NT2/D1 (cell line): ENCODE measurements at regions not wholly inside any gene's neighbourhood (a gene's known extent, or its start where the extent isn't known, plus 50 kb on each side); places are given as distances from the start of the nearest gene placed in this dataset.

ENCODE experiments used
- DNase-seq: peaks from one replicate; pipeline ENCODE4 v3.0.0-alpha.2; 2011; ENCODE audit warnings: low read depth, low spot score
- H3K27me3 ChIP-seq: 2 replicates; pipeline ENCODE4 v1.6.0; 2011; ENCODE audit warnings: mild to moderate bottlenecking; ENCODE audit not compliant: insufficient read length, insufficient read depth
- H3K36me3 ChIP-seq: 2 replicates; pipeline ENCODE4 v1.6.1; 2011; ENCODE audit warnings: mild to moderate bottlenecking, low read length, mixed read lengths; ENCODE audit not compliant: insufficient read depth, insufficient read length
- H3K4me1 ChIP-seq: 2 replicates; pipeline ENCODE4 v1.5.1; 2011; ENCODE audit not compliant: insufficient read depth, insufficient read length
- H3K4me3 ChIP-seq: 2 replicates; pipeline ENCODE4 v1.5.1; 2011; ENCODE audit warnings: low read depth; ENCODE audit not compliant: insufficient read length
- H3K9ac ChIP-seq: 2 replicates; pipeline ENCODE4 v1.6.0; 2011; ENCODE audit warnings: low read depth; ENCODE audit not compliant: insufficient read length
- H3K9me3 ChIP-seq: 2 replicates; pipeline ENCODE4 v1.5.1; 2011; ENCODE audit warnings: mild to moderate bottlenecking, low read length; ENCODE audit not compliant: insufficient read depth
- SUZ12 ChIP-seq: IDR thresholded peaks from 2 replicates; pipeline ENCODE4 v1.6.1; 2011; ENCODE audit not compliant: insufficient read length, insufficient read depth; ENCODE audit errors: extremely low read depth
- YY1 ChIP-seq: IDR thresholded peaks from 2 replicates; pipeline ENCODE4 v1.6.1; 2011; ENCODE audit not compliant: insufficient read length, insufficient read depth
- ZNF274 ChIP-seq: IDR thresholded peaks from 2 replicates; pipeline ENCODE4 v1.6.1; 2011; ENCODE audit warnings: mild to moderate bottlenecking, low read depth, low read length

GRCh38 chr18:25875551-25876240 is 214.7 kb downstream of the SS18 start:
- Histone ChIP-seq H3K27me3 (no peaks in the 10 kb centered on the region), H3K36me3 (no peaks in the 10 kb centered on the region), H3K9ac (no peak overlapping the region), H3K4me1 (no peaks in the 10 kb centered on the region), H3K4me3 (no peak overlapping the region), H3K9me3 (no peaks in the 10 kb centered on the region)
- DNase-seq: no peak
- TF ChIP-seq YY1 (no peak), ZNF274 (no peak), SUZ12 (no peak)

- Histone ChIP-seq H3K36me3 (no peaks in the 10 kb centered on the region), H3K9ac (no peak overlapping the region), H3K9me3 (no peaks in the 10 kb centered on the region), H3K4me1 (no peaks in the 10 kb centered on the region), H3K27me3 (no peaks in the 10 kb centered on the region), H3K4me3 (no peak overlapping the region)
- DNase-seq: no peak
- no peak for TF ChIP-seq YY1
- TF ChIP-seq SUZ12: no peak
- TF ChIP-seq ZNF274: no peak
Observed at GRCh38 chr18:25873833-25874232, 216.6 kb downstream of the SS18 start.

- TF ChIP-seq ZNF274 (no peak), SUZ12 (no peak), YY1 (no peak)
- H3K9ac ChIP-seq: no peak overlapping the region
- H3K9me3 ChIP-seq: no peaks in the 10 kb centered on the region
- H3K36me3 ChIP-seq: no peaks in the 10 kb centered on the region
- H3K4me1 ChIP-seq: no peaks in the 10 kb centered on the region
- no peak overlapping the region for H3K4me3 ChIP-seq
- DNase-seq: no peak
- H3K27me3 ChIP-seq: no peaks in the 10 kb centered on the region
Observed at GRCh38 chr18:25866331-25866730, 224.1 kb downstream of the SS18 start.

- Histone ChIP-seq H3K36me3 (no peaks in the 10 kb centered on the region), H3K9ac (no peak overlapping the region), H3K4me1 (no peaks in the 10 kb centered on the region), H3K4me3 (no peak overlapping the region), H3K27me3 (no peaks in the 10 kb centered on the region), H3K9me3 (no peaks in the 10 kb centered on the region)
- TF ChIP-seq YY1: no peak
- TF ChIP-seq ZNF274: no peak
- TF ChIP-seq SUZ12: no peak
- no peak for DNase-seq
Observed at GRCh38 chr18:25862881-25863600, 227.4 kb downstream of the SS18 start.

GRCh38 chr18:25853691-25854433 is 236.6 kb downstream of the SS18 start:
- H3K36me3 ChIP-seq: no peaks in the 10 kb centered on the region
- H3K4me3 ChIP-seq: no peak overlapping the region
- no peak overlapping the region for H3K9ac ChIP-seq
- no peak for DNase-seq
- H3K9me3 ChIP-seq: no peaks in the 10 kb centered on the region
- H3K4me1 ChIP-seq: no peaks in the 10 kb centered on the region
- TF ChIP-seq YY1: no peak
- TF ChIP-seq ZNF274: no peak
- no peak for TF ChIP-seq SUZ12
- H3K27me3 ChIP-seq: no peaks in the 10 kb centered on the region

- no peaks in the 10 kb centered on the region for H3K36me3 ChIP-seq
- no peaks in the 10 kb centered on the region for H3K27me3 ChIP-seq
- H3K9me3 ChIP-seq: no peaks in the 10 kb centered on the region
- no peak for DNase-seq
- H3K4me1 ChIP-seq: no peaks in the 10 kb centered on the region
- H3K4me3 ChIP-seq: no peak overlapping the region
- no peak overlapping the region for H3K9ac ChIP-seq
- TF ChIP-seq YY1: no peak
- TF ChIP-seq ZNF274: no peak
- no peak for TF ChIP-seq SUZ12
Observed at GRCh38 chr18:25843791-25844190, 246.6 kb downstream of the SS18 start.

- no peak overlapping the region for H3K4me3 ChIP-seq
- TF ChIP-seq ZNF274 (no peak), SUZ12 (no peak), YY1 (no peak)
- H3K27me3 ChIP-seq: no peaks in the 10 kb centered on the region
- no peaks in the 10 kb centered on the region for H3K36me3 ChIP-seq
- H3K4me1 ChIP-seq: no peaks in the 10 kb centered on the region
- H3K9ac ChIP-seq: no peak overlapping the region
- no peaks in the 10 kb centered on the region for H3K9me3 ChIP-seq
- DNase-seq: no peak
Observed at GRCh38 chr18:25842665-25843064, 247.7 kb downstream of the SS18 start.
